ENCODE measurements at regions not wholly inside any gene's neighbourhood (a gene's known extent, or its start where the extent isn't known, plus 50 kb on each side); places are given as distances from the start of the nearest gene placed in this dataset.

GRCh38 chr4:156685308-156685707, 286.3 kb downstream of the PDGFC start:
- no peaks in the 10 kb centered on the region for H3K36me3 ChIP-seq (ENCODE audit: insufficient read depth, low read length)
- peak overlapping the region; percentile 89 for H3K27ac ChIP-seq
- DNase-seq (ENCODE audit: low read depth, low spot score): no peak
- H3K9ac ChIP-seq (ENCODE audit: insufficient read length): no peak overlapping the region
- TF ChIP-seq FOXP2 (optimal IDR thresholded peaks at IDR 0.05; ENCODE audit: control extremely low read depth, extremely low read length, insufficient read depth) (no peak), POLR2AphosphoS5 (IDR thresholded peaks at IDR 0.05; ENCODE audit: borderline replicate concordance, low read depth, low read length) (no peak), EZH2 (IDR thresholded peaks at IDR 0.05) (no peak)
- no peaks in the 10 kb centered on the region for H3K9me3 ChIP-seq (ENCODE audit: low read depth, low read length)
- H3K4me3 ChIP-seq: peak overlapping the region; percentile 64; the same call in 1 of the 2 replicates

GRCh38 chr4:156677656-156678055, 293.9 kb downstream of the PDGFC start:
- H3K9ac ChIP-seq (ENCODE audit: insufficient read length): no peak overlapping the region
- no peaks in the 10 kb centered on the region for H3K36me3 ChIP-seq (ENCODE audit: insufficient read depth, low read length)
- DNase-seq (ENCODE audit: low read depth, low spot score): no peak
- no peak overlapping the region for H3K4me3 ChIP-seq
- H3K9me3 ChIP-seq (ENCODE audit: low read depth, low read length): no peaks in the 10 kb centered on the region
- H3K27ac ChIP-seq: no peak overlapping the region
- no peak for TF ChIP-seq POLR2AphosphoS5 (IDR thresholded peaks at IDR 0.05; ENCODE audit: borderline replicate concordance, low read depth, low read length)
- no peak for TF ChIP-seq FOXP2 (optimal IDR thresholded peaks at IDR 0.05; ENCODE audit: control extremely low read depth, extremely low read length, insufficient read depth)
- no peak for TF ChIP-seq EZH2 (IDR thresholded peaks at IDR 0.05)

- DNase-seq (ENCODE audit: low read depth, low spot score): no peak
- no peaks in the 10 kb centered on the region for H3K36me3 ChIP-seq (ENCODE audit: insufficient read depth, low read length)
- H3K9me3 ChIP-seq (ENCODE audit: low read depth, low read length): no peaks in the 10 kb centered on the region
- no peak overlapping the region for H3K4me3 ChIP-seq
- TF ChIP-seq EZH2 (IDR thresholded peaks at IDR 0.05): no peak
- TF ChIP-seq FOXP2 (optimal IDR thresholded peaks at IDR 0.05; ENCODE audit: control extremely low read depth, extremely low read length, insufficient read depth): no peak
- no peak for TF ChIP-seq POLR2AphosphoS5 (IDR thresholded peaks at IDR 0.05; ENCODE audit: borderline replicate concordance, low read depth, low read length)
- no peak overlapping the region for H3K9ac ChIP-seq (ENCODE audit: insufficient read length)
- no peak overlapping the region for H3K27ac ChIP-seq
These were observed 294.5 kb downstream of the PDGFC start for GRCh38 chr4:156677131-156677531.

GRCh38 chr4:156676116-156676851, 295.3 kb downstream of the PDGFC start:
- H3K36me3 ChIP-seq (ENCODE audit: insufficient read depth, low read length): no peaks in the 10 kb centered on the region
- no peaks in the 10 kb centered on the region for H3K9me3 ChIP-seq (ENCODE audit: low read depth, low read length)
- no peak for DNase-seq (ENCODE audit: low read depth, low spot score)
- no peak overlapping the region for H3K4me3 ChIP-seq
- no peak for TF ChIP-seq FOXP2 (optimal IDR thresholded peaks at IDR 0.05; ENCODE audit: control extremely low read depth, extremely low read length, insufficient read depth)
- no peak for TF ChIP-seq POLR2AphosphoS5 (IDR thresholded peaks at IDR 0.05; ENCODE audit: borderline replicate concordance, low read depth, low read length)
- TF ChIP-seq EZH2 (IDR thresholded peaks at IDR 0.05): no peak
- H3K27ac ChIP-seq: no peak overlapping the region
- H3K9ac ChIP-seq (ENCODE audit: insufficient read length): no peak overlapping the region

- H3K9me3 ChIP-seq (ENCODE audit: low read depth, low read length): no peaks in the 10 kb centered on the region
- no peaks in the 10 kb centered on the region for H3K36me3 ChIP-seq (ENCODE audit: insufficient read depth, low read length)
- no peak for DNase-seq (ENCODE audit: low read depth, low spot score)
- TF ChIP-seq EZH2 (IDR thresholded peaks at IDR 0.05): no peak
- no peak for TF ChIP-seq POLR2AphosphoS5 (IDR thresholded peaks at IDR 0.05; ENCODE audit: borderline replicate concordance, low read depth, low read length)
- TF ChIP-seq FOXP2 (optimal IDR thresholded peaks at IDR 0.05; ENCODE audit: control extremely low read depth, extremely low read length, insufficient read depth): no peak
- H3K27ac ChIP-seq: no peak overlapping the region
- H3K4me3 ChIP-seq: no peak overlapping the region
- no peak overlapping the region for H3K9ac ChIP-seq (ENCODE audit: insufficient read length)
These were observed 298.1 kb downstream of the PDGFC start for GRCh38 chr4:156673483-156673882.

- no peak overlapping the region for H3K9ac ChIP-seq (ENCODE audit: insufficient read length)
- TF ChIP-seq POLR2AphosphoS5 (IDR thresholded peaks at IDR 0.05; ENCODE audit: borderline replicate concordance, low read depth, low read length): no peak
- no peak for TF ChIP-seq FOXP2 (optimal IDR thresholded peaks at IDR 0.05; ENCODE audit: control extremely low read depth, extremely low read length, insufficient read depth)
- TF ChIP-seq EZH2 (IDR thresholded peaks at IDR 0.05): no peak
- H3K4me3 ChIP-seq: no peak overlapping the region
- H3K27ac ChIP-seq: no peak overlapping the region
- no peaks in the 10 kb centered on the region for H3K36me3 ChIP-seq (ENCODE audit: insufficient read depth, low read length)
- H3K9me3 ChIP-seq (ENCODE audit: low read depth, low read length): no peaks in the 10 kb centered on the region
- no peak for DNase-seq (ENCODE audit: low read depth, low spot score)
These were observed 298.9 kb downstream of the PDGFC start for GRCh38 chr4:156672492-156673305.

GRCh38 chr4:156665780-156666366, 305.7 kb downstream of the PDGFC start:
- Histone ChIP-seq H3K4me3 (no peak overlapping the region), H3K9me3 (ENCODE audit: low read depth, low read length) (no peaks in the 10 kb centered on the region), H3K36me3 (ENCODE audit: insufficient read depth, low read length) (no peaks in the 10 kb centered on the region), H3K9ac (ENCODE audit: insufficient read length) (no peak overlapping the region), H3K27ac (no peak overlapping the region)
- TF ChIP-seq POLR2AphosphoS5 (IDR thresholded peaks at IDR 0.05; ENCODE audit: borderline replicate concordance, low read depth, low read length): no peak
- TF ChIP-seq FOXP2 (optimal IDR thresholded peaks at IDR 0.05; ENCODE audit: control extremely low read depth, extremely low read length, insufficient read depth): no peak
- no peak for TF ChIP-seq EZH2 (IDR thresholded peaks at IDR 0.05)
- DNase-seq (ENCODE audit: low read depth, low spot score): no peak

- H3K36me3 ChIP-seq (ENCODE audit: insufficient read depth, low read length): no peaks in the 10 kb centered on the region
- DNase-seq (ENCODE audit: low read depth, low spot score): peak; percentile 66
- H3K27ac ChIP-seq: peak overlapping the region; percentile 79
- no peak overlapping the region for H3K9ac ChIP-seq (ENCODE audit: insufficient read length)
- H3K4me3 ChIP-seq: peak overlapping the region; percentile 19; the same call in 1 of the 2 replicates
- TF ChIP-seq FOXP2 (optimal IDR thresholded peaks at IDR 0.05; ENCODE audit: control extremely low read depth, extremely low read length, insufficient read depth): peak; percentile 82
- TF ChIP-seq POLR2AphosphoS5 (IDR thresholded peaks at IDR 0.05; ENCODE audit: borderline replicate concordance, low read depth, low read length): no peak
- no peak for TF ChIP-seq EZH2 (IDR thresholded peaks at IDR 0.05)
- H3K9me3 ChIP-seq (ENCODE audit: low read depth, low read length): no peaks in the 10 kb centered on the region
These were observed 307.9 kb downstream of the PDGFC start for GRCh38 chr4:156663663-156664062.
